GM23248 (cell line): ENCODE measurements at regions not wholly inside any gene's neighbourhood (a gene's known extent, or its start where the extent isn't known, plus 50 kb on each side); places are given as distances from the start of the nearest gene placed in this dataset.

Source experiments
- EZH2 ChIP-seq: fragments of 200-600 bp; sonication (generic); IDR thresholded peaks from 2 replicates; pipeline ENCODE4 v1.6.1; 2018; ENCODE audit warnings: antibody characterized with exemption, mild to moderate bottlenecking; ENCODE audit not compliant: insufficient read depth, poor library complexity, severe bottlenecking
- EZH2phosphoT487 ChIP-seq: fragments of 200-600 bp; sonication (generic); IDR thresholded peaks from 2 replicates; pipeline ENCODE4 v1.6.1; 2018; ENCODE audit warnings: antibody characterized with exemption, moderate library complexity, mild to moderate bottlenecking, low read depth; ENCODE audit not compliant: insufficient read depth

- no peak for TF ChIP-seq EZH2
- no peak for TF ChIP-seq EZH2phosphoT487
Measured at GRCh38 chr1:25169610-25170009, 62.7 kb downstream of the SYF2 start.
